LNCaP clone FGC (cell line): ENCODE measurements at regions not wholly inside any gene's neighbourhood (a gene's known extent, or its start where the extent isn't known, plus 50 kb on each side); places are given as distances from the start of the nearest gene placed in this dataset.
A peak's percentile ranks its signal among the peaks of the same experiment; 100 is the strongest.

Experiments
- DNase-seq: peaks from one replicate; pipeline ENCODE4 v3.0.0-alpha.2; 2011; ENCODE audit warnings: low read depth
- H3K4me3 ChIP-seq: 2 replicates; pipeline ENCODE4 v1.5.1; 2011; ENCODE audit warnings: mild to moderate bottlenecking, low read depth, low read length, control low read depth
- CTCF ChIP-seq: IDR thresholded peaks from 2 replicates; pipeline ENCODE4 v1.5.1; 2012; ENCODE audit warnings: mild to moderate bottlenecking; ENCODE audit not compliant: control insufficient read depth, insufficient read depth; ENCODE audit errors: extremely low read depth

GRCh38 chr17:36807496-36808179 lies 129.6 kb upstream of the LHX1 start:
- H3K4me3 ChIP-seq = no peak overlapping the region
- no peak for TF ChIP-seq CTCF
- no peak for DNase-seq

- H3K4me3 ChIP-seq = peak overlapping the region; percentile 23
- no peak for TF ChIP-seq CTCF
- DNase-seq = no peak
Observed at GRCh38 chr17:36808180-36808661, 129.1 kb upstream of the LHX1 start.

- TF ChIP-seq CTCF = no peak
- no peak overlapping the region for H3K4me3 ChIP-seq
- no peak for DNase-seq
Observed at GRCh38 chr17:36812762-36813161, 124.5 kb upstream of the LHX1 start.

- DNase-seq = no peak
- no peak overlapping the region for H3K4me3 ChIP-seq
- TF ChIP-seq CTCF = no peak
Observed at GRCh38 chr17:36813357-36813756, 123.9 kb upstream of the LHX1 start.

DNA sequence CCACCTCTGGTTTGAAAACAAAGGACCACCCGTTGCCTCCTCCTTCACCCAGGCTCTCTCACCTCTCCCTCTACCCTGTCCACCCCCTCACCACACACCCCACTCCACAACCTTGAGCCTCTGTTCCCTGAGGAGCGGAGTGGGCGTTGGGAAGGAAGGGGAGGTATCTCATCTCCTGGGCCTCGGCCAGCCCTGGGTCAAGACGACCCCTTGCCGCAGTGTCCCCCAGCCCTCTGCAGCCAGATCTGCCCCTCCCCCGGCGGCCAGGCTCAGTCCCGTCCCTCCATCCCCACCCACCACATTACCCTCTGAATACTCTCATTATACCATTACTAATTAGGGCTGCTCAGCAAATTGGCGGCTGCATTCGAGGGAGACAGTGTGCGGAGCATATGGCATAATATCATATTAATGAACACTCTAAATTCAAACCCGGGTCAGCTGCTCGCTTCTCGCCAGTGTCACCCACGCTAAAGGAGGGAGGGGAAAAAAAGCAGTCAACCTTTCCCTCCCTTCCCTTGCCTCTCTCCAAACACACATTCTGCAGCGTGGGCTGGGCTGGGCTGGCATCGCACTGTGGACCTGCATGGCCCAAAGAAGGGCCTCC lies 123.2 kb upstream of the LHX1 start:
- H3K4me3 ChIP-seq = no peak overlapping the region
- no peak for TF ChIP-seq CTCF
- no peak for DNase-seq

DNA sequence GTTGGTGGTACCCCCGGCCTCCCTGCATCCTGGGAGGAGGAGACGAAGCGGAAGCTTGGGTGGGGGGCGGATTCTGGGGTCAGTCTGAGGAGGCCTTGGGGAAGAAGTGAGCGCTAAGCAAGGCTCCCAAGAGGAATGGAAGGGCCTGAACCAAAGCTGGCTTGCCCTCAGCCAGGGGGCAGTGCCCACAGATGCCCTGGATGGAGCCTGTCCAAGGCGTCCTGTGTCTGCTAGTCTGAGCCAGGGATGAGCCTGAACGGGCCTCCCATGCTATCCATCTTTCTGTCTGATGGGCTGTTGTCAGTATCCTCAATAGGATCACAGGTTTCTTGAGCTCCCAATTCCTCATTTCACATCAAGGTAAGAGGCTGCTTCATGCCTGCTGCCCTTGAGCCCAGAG lies 122.3 kb upstream of the LHX1 start:
- H3K4me3 ChIP-seq = no peak overlapping the region
- no peak for DNase-seq
- no peak for TF ChIP-seq CTCF
